Peyer's patch (tissue), 4 donors: ENCODE measurements at regions not wholly inside any gene's neighbourhood (a gene's known extent, or its start where the extent isn't known, plus 50 kb on each side); places are given as distances from the start of the nearest gene placed in this dataset.

Experiments
- CTCF ChIP-seq, 6 experiments: fragments of 450-650 bp in 4 of 6; fragments of 200-600 bp in 2 of 6; sonication (generic) in 1 of 6; IDR thresholded peaks; one replicate each; pipeline ENCODE4 v1.5.1; 2017 to 2019; ENCODE audit warnings: antibody characterized with exemption in 6 of 6, mild to moderate bottlenecking in 3 of 6, moderate library complexity in 1 of 6
- POLR2A ChIP-seq, 2 donors: fragments of 450-650 bp; IDR thresholded peaks; one replicate each; pipeline ENCODE4 v1.5.1; 2017; ENCODE audit warnings: antibody characterized with exemption in 2 of 2, mild to moderate bottlenecking in 2 of 2, moderate library complexity in 2 of 2

GRCh38 chrX:40849906-40850823 lies 114.8 kb upstream of the MED14 start:
- TF ChIP-seq CTCF (IDR thresholded peaks at IDR 0.05) (no peak), POLR2A (IDR thresholded peaks at IDR 0.05) (no peak)
